Superior temporal gyrus (tissue), 1 donor: ENCODE measurements at regions not wholly inside any gene's neighbourhood (a gene's known extent, or its start where the extent isn't known, plus 50 kb on each side); places are given as distances from the start of the nearest gene placed in this dataset.

Experiments used
- DNase-seq: peaks from one replicate; pipeline ENCODE4 v3.0.0-alpha.2; 2016; ENCODE audit errors: extremely low spot score

DNA sequence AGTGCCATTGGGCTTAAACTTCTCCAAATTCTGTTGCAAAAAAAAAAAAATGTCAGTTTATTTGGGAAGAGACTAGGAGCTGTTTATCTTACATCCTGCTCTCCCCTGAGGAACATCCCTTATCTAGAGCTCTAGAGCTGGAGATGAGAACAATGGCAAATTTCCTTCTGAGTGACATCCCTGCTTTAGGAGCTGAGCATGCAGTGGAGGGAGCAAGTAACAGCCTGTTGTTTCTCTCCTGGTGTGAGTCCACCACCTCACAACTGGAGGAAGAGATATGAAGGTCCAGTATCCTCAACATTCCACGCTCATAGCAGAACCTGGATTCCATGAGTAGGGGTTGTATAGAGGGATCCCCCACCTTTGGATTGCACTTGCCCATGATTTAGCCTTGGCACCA lies 676.4 kb downstream of the PCDH18 start:
- DNase-seq: no peak

DNA sequence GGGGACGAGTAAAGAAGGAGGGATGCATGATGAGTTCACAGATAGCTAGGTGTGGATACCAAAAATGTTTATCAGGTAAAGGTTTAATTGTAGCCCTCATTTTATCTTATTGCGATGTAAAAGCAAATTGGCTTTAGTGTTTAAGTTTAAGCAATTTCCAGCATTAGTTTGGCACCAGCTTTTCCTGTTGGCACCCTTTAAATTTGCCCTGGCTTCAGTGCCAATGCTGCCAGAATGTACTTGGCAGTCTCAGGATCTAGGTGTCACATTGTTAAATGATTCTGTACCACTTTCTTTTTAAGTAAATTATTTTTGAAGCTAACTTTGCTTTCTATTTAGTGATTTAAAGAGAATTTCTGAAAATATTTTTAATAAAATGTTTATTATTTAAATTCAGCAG lies 681.8 kb downstream of the PCDH18 start:
- DNase-seq: no peak

DNA sequence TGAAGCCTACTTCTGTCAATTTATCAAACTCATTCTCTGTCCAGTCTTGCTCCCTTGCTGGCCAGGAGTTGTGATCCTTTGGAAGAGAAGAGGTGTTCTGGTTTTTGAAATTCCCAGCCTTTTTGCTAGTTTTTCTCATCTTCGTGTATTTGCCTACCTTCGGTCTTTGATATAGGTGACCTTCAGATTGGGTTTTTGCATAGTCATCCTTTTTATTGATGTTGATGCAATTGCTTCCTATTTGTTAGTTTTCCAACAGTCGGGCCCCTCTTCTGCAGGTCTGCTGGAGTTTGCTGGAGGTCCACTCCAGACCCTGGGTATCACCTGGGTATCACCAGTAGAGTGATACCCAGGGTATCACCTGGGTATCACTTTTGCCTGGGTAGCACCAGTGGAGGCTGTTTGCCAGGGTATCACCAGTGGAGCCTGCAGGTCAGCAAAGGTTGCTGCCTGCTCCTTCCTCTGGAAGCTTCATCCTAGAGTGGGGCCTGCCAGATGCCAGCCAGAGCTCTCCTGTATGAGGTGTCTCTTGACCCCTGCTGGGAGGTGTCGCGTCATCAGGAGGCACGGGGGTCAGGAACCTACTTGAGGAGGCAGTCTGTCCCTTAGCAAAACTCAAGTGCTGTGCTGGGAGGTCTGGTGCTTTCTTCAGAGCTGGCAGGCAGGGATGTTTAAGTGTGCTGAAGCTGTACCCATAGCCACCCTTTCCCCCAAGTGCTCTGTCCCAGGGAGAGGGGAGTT lies 684.2 kb downstream of the PCDH18 start:
- no peak for DNase-seq

DNA sequence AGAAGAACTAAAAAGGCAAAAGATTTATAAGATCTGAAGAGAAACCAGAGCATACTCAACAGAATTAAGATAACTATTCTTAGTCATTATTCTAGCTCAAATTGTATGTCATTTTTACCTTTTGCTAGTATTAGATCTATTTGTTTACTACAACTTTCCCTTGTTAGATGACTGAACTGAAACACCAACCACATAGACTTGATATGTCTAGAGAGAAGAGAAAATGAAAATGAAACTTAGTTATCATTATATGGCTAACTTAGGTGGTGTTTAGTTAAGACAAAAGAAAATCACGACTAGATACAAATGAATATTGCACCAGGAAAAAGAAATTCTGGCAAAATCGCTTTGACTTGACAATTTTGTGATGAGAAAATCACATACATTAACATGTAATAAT lies 690.8 kb downstream of the PCDH18 start:
- DNase-seq: no peak

DNA sequence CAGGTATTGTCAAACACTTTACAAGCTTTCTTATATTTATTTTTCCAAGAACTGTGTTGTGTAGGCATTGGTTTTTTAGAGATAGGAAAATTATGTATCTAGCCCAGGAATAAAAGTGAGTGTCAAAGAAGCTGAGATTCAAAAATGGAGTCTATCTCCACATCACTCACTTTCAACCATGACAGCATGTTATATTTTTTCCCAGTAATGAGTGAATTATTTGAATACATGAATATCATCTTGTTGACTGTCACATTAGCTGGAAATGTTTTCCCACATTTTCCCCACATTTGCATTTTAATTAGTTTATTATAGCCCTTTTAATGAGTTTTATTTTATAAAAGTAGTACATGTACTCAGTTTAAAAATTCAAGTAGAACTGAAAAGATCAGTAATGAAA lies 693.7 kb downstream of the PCDH18 start:
- DNase-seq: no peak

DNA sequence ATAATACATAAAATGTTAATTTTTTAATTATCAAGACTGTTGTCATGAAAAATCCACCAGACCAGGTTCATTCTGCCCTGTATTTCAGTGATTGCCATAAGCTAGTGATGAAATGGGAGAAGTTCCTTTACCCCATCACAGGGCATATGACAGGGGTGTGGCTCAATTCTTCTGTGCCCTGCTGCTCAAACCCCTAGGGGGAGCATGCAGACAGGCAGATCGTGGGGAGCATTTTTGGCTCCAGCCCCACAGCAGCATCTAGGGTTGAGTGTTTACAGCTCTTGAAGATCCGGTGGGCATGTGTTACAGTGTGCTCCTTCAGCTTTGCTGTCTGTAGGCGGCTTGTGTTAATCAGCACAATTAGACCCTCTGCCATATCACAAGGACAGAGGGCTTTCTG lies 700.7 kb downstream of the PCDH18 start:
- DNase-seq: no peak

DNA sequence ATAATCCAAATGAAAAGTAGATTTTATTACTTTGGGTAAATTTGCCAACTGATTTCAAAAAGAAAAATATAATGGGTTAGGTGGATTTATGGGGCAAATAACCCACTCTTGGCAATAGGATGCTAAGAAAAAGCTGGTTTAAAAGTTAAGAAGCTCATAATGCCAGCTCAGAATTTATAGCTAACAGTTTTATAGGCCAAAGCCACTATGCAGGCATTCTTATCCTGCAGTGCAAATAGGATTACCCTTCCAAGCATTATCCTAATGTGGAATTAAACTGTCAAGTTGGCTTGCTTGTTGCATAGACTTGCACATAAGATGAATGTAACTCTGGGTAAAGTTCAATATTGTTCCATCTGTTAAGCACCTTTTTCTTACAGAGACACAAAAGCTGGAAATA lies 703.0 kb downstream of the PCDH18 start:
- DNase-seq: no peak

DNA sequence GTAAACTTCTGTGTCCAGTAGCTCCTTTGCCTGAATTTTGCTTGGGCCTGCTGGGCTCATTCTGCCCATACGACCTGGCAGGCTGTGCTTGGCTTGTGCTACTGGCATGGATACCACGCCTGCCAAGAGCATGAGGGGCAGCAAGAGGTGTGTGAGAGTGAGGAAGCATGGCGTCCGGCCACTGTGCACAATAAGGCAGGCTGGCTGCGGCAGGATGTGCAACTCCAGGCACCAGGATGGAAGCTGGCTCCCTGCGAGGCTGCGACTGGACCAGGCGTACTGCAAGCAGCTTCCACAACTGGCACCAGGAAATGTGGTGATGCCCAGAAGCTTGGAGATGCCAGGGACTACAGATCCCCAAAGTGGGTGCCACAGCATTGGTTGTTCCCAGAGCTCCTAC lies 709.3 kb downstream of the PCDH18 start:
- no peak for DNase-seq

DNA sequence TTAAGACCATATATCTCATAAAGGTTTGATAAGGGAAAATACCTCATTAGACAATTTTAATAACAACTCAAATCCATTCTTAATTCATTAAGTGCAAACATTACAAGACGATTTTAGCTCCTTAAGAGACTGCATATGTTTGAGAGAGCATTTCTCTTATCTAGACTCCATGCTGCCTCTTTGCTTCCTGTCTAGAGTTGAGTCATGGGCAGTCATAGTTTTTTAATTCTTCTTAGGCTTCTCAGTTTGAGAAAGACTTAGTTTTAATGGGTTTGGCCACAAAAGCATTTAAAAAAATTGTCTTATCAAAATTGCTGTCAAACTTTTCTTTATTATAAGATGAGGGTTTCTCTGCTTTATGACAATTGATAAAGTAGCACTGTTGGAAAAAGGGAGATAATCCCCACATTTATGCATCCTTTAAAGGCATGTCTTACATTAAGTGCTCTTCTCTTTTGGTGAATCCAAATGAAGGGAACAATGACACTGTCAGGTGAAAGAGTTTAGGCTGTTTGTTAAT lies 713.4 kb downstream of the PCDH18 start:
- no peak for DNase-seq

DNA sequence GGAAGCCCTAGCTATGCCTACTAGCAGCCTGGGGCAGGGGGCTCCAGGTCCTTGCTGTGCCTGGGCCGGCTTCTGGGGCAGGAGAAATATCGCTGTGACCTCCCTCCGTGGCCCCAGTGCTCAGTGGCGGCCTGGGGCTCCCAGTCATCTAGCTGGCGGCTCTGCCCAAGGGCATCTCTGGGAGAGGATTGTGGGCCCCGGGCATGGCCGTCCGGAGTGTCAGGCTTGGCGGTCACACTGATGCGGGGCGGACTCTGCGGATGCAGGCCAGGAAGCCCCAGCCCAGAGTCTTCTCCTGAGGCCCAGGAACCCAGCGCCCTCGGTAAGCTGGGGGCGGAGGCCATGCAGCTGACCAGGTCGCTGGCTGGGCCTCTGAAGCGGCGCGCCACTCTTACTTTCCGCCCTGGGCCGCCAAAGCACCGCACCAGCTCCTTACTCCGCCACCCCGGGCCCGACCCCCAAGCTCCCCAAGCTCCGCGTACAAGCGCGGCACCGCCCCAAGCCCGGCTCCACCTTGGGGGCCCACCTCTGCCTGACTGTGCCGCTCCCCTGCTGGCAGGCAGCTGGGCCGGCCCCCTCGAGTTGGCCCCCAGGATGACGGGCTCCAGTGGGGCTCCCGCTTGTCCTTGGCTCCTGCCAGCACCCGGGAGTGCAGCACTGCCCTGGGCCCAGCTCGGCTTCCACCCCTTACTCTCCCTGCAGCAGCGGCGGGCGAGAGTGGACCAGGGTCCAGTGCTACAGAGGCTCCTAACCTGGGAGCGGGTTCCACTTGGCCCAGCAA lies 720.0 kb downstream of the PCDH18 start:
- no peak for DNase-seq

DNA sequence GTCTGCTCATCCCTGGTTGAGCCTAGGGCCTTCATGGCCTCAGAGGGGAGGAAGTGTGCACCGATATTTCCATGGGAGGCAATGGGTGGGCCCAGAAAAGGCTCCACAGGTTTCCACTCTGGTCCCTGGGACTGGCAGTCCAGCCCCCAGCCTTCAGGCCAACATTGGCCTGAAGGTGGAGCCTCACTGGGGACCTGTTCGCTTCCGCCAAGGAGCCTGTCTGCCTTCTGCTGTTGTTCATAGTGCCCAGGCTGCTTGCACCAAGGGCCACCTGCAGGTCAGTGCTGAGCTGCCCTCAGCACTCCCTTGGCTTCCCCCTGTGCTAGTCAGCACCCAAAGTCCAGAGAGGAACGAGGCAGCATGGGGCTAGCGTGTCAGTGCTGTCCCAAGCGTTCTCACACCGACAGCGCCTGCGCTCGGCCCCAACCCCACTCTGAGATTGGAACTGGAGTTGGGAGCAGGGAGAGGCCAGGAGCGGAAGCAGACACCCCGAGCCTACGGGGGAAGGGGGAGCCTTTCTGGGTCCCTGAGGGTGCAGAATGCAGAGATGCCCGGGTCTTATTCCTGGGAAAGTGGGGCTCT lies 720.7 kb downstream of the PCDH18 start:
- no peak for DNase-seq

DNA sequence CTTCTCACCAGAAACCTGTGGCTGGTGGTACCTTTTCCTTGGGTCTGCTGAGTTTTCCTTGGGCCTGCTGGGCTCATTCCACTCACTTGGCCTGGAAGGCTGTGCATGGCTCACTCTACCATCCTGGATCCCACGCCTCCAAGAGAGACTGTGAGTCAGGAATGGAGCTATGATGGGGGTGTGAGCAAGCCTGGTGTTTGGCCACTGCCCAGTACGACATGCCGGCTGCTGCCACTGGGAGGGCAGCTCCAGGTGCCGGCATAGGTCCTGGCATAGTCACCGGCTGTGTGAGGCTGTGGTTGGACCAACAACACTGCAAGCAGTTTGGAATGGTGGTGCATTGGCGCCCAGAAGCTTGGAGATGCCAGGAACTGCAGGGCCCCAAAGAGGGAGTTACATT lies 721.7 kb downstream of the PCDH18 start:
- no peak for DNase-seq

DNA sequence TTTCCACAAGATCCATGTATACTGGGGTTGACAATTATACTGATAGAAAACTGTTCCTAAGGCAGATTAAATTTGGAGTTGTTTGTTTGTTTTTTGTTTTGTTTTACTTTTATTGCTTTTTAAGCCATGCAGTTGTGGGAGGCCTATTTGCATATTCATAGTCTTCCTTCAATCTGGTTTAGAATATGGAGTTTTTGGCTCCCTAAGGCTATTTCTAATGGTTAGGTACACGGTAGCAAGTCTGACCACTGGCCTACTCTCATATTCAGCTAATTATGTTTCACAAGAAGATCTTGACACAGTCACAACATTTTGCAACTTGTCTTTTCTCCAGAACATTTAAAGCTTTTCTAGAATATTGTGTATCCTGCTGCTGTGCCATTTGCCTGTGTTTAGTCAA lies 725.5 kb downstream of the PCDH18 start:
- DNase-seq: no peak

DNA sequence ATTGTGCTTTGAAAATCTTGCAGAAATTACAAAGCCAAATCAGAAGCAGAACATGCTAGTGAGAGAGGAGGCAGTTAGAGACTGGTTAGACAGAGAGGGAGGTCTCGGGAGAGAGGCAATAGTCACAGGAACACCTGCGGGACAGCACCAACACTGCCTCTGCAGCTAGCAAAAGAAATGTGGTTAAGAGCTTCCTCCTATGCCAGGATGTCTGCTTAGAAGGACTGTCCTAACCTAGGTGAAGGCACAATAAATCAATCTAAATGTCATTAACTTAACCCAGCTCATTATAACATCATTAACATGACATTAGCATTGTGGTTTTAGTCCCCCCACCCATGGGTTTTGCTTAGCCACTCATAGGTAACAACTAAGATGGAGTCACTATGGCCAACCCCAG lies 726.7 kb downstream of the PCDH18 start:
- no peak for DNase-seq

DNA sequence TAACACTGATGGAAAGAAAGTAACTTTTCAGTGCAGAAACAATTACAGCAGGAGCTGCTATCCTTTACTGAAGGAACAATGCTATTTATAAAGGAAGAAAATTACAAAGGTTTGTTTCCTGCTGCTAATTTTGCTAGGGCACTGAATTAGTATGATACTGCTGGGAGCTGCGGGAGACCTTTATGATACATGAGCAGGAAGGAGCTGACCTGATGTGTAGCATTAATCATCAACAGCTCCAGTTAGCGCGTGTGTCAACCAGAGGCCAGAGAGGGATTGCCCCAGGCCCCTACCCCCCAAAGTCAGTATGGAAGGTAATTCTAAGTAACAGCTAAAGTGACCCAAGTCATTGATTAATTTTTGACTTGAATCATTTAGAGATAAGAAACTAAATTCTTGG lies 728.9 kb downstream of the PCDH18 start:
- no peak for DNase-seq

DNA sequence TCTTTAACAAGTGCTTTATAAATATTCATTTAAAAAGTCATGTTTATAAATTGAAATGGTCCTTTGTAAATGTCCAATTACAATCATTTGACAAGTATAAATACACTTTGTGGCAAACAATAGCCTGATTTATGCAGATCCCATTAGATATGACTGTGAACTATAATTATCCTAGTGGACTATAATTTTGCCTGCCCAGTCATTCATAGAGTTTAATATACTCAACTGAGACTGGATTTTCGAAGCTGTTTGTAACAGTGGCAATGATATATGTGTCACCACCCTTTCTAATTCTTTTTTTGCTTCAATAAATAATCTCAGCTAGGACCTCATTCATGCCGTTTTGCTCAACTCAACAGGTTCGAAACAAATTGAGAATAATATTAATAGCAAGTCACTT lies 732.0 kb downstream of the PCDH18 start:
- DNase-seq: no peak

DNA sequence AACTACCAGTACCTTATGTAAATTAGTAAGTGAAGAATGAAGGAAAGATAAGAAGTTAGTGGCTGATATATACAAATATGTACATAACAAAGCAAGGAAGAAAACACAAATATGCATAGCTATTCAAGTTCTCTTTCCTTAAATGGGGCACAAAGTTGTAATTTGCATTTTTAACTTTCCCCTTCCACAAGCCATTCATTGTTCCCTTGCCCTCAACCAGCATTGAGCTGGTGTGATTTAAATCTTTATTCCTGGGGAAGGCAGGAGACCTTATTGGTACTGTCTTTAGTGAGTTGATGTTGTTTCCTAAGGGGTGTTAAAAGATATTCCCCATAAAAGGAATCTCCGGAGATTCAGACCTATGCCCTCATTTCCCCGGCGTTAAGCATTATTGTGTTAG lies 735.3 kb downstream of the PCDH18 start:
- no peak for DNase-seq

DNA sequence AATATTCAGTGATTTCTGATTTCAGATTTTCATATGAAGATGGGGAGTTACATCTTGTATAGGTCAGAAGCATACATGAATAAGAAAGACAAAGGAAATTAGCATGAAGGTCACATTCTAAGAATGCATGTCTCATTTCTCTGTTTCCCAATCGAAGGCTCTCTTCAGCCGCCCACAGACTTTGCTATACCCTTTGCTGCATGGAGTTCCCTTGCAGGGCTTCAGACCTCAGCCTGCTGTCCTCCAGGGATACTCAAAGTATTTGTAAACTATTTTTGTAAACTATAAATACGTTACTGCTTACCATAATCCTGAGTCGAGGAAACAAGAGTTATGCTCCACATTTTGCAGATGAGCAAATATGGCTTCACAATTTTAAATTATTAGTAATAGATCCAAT lies 738.4 kb downstream of the PCDH18 start:
- DNase-seq: no peak

DNA sequence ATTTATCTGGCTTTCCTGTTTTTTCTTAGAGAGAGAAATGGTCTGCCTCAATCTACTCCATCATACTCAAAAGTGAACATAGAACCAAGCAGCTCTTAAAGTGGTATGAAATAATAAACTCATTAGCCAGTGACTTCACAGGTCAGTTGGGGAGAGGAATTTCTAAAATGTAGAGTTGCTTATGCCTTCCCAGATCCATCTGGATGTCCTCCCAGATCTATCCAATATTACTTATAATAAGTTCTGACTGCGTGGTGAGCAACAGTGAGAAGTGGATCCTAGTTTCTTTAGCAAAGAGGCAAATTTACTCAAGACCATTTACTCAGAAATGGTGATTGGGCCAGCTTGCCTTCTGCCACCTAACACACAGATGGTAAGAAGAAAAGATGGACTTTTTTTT lies 748.0 kb downstream of the PCDH18 start:
- no peak for DNase-seq

DNA sequence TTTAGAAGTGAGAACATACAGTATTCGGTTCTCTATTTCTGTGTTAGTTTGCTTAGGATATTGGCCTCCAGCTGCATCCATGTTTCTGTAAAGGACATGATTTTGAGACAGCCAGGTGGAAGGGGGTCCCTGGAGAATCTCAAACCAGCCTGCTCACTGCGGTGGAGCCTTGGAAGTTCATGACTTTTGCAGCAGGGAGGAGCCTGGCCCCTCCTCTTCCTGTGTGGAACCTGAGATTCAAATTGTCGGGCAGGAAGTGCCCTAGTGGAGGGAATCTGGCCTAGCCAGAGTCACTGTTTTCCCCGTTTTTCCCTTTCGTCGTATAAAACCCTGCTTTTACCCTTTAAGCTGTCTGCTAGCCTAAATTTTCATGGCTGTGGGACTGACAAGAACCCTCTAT lies 762.6 kb downstream of the PCDH18 start:
- no peak for DNase-seq

DNA sequence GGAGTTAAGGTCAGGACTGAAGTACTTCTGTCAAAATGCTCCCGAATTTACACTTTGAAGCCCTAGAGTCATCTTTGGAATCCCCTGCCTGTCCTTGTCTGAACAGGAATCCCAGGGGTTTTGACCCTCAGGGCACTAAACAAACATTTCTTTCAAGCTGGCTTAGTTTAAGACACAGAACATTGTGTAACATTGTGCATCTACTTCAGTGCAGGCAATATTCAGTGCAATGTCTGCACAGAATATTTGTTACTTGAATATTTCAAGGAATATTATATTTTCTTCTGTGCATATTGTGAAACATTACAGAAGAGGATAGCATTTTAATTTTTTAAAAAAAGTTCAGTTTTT lies 763.4 kb downstream of the PCDH18 start:
- DNase-seq: no peak

DNA sequence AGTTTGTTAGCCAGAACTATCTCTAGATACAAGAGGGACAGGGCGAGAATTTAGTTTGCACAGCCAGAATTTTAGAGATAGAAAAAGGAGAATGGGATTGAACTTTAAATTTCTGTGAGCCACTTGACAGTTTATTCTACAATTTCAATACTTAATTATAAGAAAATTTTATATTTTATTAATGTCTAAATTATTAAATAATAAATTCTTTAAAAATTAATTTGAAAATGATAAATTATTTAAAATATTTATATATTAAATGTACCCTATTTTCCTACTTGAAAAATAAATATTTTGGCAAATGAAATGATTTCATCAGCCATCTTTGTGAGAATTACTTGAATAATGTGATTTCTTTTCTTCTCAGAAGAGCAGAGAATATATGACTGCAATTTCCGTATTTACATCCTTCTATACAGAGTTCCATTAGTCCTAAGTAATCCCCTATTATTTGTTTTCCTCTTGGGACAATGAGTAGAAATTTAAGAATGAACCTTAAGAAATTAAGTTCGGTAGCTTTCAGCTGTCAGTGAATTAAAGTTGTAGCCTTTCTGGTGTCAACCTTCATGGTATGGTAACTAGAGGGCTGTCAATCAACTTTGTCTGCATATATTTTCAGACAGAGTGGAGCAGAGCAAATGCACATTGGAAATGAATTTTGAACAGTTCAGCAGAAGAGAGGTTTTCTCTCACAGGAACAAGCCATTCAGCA lies 763.9 kb downstream of the PCDH18 start:
- DNase-seq: no peak
